DMS53 treated with DMSO at 0.1 percent for 48 hours (cell line): ENCODE measurements at regions not wholly inside any gene's neighbourhood (a gene's known extent, or its start where the extent isn't known, plus 50 kb on each side); places are given as distances from the start of the nearest gene placed in this dataset.
A peak's percentile ranks its signal among the peaks of the same experiment; 100 is the strongest.
"Not testable (repeated sequence)": the region's sequence is repeated elsewhere in the genome, so short reads cannot be mapped to it uniquely, and the experiment has no call there.

Source experiments
- DNase-seq: peaks from one replicate; lab custom pipeline; 2025; ENCODE audit not compliant: unreplicated experiment; lab: John Stamatoyannopoulos, UW

- peak; percentile 38 for DNase-seq
Measured at GRCh38 chr12:75656648-75657047, 145.2 kb upstream of the KRR1 start.

GRCh38 chr12:75656210-75656609, 144.8 kb upstream of the KRR1 start:
- DNase-seq, result no peak

- no peak for DNase-seq
Measured at GRCh38 chr12:75655315-75655806, 144.0 kb upstream of the KRR1 start.

- DNase-seq, result no peak
Measured at GRCh38 chr12:75651342-75651695, 139.9 kb upstream of the KRR1 start.

- no peak for DNase-seq
Measured at GRCh38 chr12:75650595-75651341, 139.4 kb upstream of the KRR1 start.

GRCh38 chr12:75650100-75650499, 138.7 kb upstream of the KRR1 start:
- no peak for DNase-seq

- no peak for DNase-seq
Measured at GRCh38 chr12:75648856-75649255, 137.4 kb upstream of the KRR1 start.

- no peak for DNase-seq
Measured at GRCh38 chr12:75646329-75647210, 135.2 kb upstream of the KRR1 start.

GRCh38 chr12:75644472-75645072, 133.2 kb upstream of the KRR1 start:
- no peak for DNase-seq

- not testable (repeated sequence) for DNase-seq
Measured at GRCh38 chr12:75643119-75643518, 131.7 kb upstream of the KRR1 start.

GRCh38 chr12:75642226-75642625, 130.8 kb upstream of the KRR1 start:
- no peak for DNase-seq

- DNase-seq, result no peak
Measured at GRCh38 chr12:75641031-75641780, 129.8 kb upstream of the KRR1 start.

- no peak for DNase-seq
Measured at GRCh38 chr12:75638792-75639191, 127.4 kb upstream of the KRR1 start.

- DNase-seq, result no peak
Measured at GRCh38 chr12:75636607-75637006, 125.2 kb upstream of the KRR1 start.

- DNase-seq, result peak; percentile 66
Measured at GRCh38 chr12:75635606-75636444, 124.4 kb upstream of the KRR1 start.

GRCh38 chr12:75634244-75635222, 123.1 kb upstream of the KRR1 start:
- DNase-seq, result peak; percentile 30

- DNase-seq, result no peak
Measured at GRCh38 chr12:75633789-75634188, 122.4 kb upstream of the KRR1 start.

GRCh38 chr12:75632442-75632841, 121.0 kb upstream of the KRR1 start:
- peak; percentile 55 for DNase-seq

GRCh38 chr12:75631831-75632230, 120.4 kb upstream of the KRR1 start:
- no peak for DNase-seq
